A172 (cell line): ENCODE measurements at regions not wholly inside any gene's neighbourhood (a gene's known extent, or its start where the extent isn't known, plus 50 kb on each side); places are given as distances from the start of the nearest gene placed in this dataset.
A peak's percentile ranks its signal among the peaks of the same experiment; 100 is the strongest.

Experiments used
- DNase-seq: peaks from one replicate; pipeline ENCODE4 v3.0.0-alpha.2; 2015; ENCODE audit warnings: low spot score

- DNase-seq: no peak
These were observed 72.3 kb downstream of the FAM76B start for GRCh38 chr11:95717314-95717713.

- no peak for DNase-seq
These were observed 73.3 kb downstream of the FAM76B start for GRCh38 chr11:95716266-95716665.

GRCh38 chr11:95715777-95716241 lies 73.8 kb downstream of the FAM76B start:
- DNase-seq: peak; percentile 13

- no peak for DNase-seq
These were observed 74.5 kb downstream of the FAM76B start for GRCh38 chr11:95714843-95715776.

- DNase-seq: no peak
These were observed 76.2 kb downstream of the FAM76B start for GRCh38 chr11:95713428-95713827.

GRCh38 chr11:95711945-95712221 lies 77.7 kb downstream of the FAM76B start:
- no peak for DNase-seq

- no peak for DNase-seq
These were observed 78.2 kb downstream of the FAM76B start for GRCh38 chr11:95711162-95711944.

- no peak for DNase-seq
These were observed 80.9 kb downstream of the FAM76B start for GRCh38 chr11:95708681-95709080.

- no peak for DNase-seq
These were observed 82.6 kb downstream of the FAM76B start for GRCh38 chr11:95706974-95707387.

- peak; percentile 58 for DNase-seq
These were observed 84.0 kb downstream of the FAM76B start for GRCh38 chr11:95705485-95706124.

GRCh38 chr11:95704865-95705264 lies 84.7 kb downstream of the FAM76B start:
- no peak for DNase-seq

GRCh38 chr11:95703049-95703448 lies 86.5 kb downstream of the FAM76B start:
- no peak for DNase-seq

GRCh38 chr11:95702526-95702925 lies 87.1 kb downstream of the FAM76B start:
- DNase-seq: peak; percentile 63

GRCh38 chr11:95700471-95700817 lies 89.1 kb downstream of the FAM76B start:
- no peak for DNase-seq

- no peak for DNase-seq
These were observed 89.7 kb downstream of the FAM76B start for GRCh38 chr11:95699631-95700470.

- no peak for DNase-seq
These were observed 90.7 kb downstream of the FAM76B start for GRCh38 chr11:95698676-95699557.

- no peak for DNase-seq
These were observed 91.8 kb downstream of the FAM76B start for GRCh38 chr11:95697614-95698408.

GRCh38 chr11:95695181-95695580 lies 94.4 kb downstream of the FAM76B start:
- DNase-seq: no peak

- no peak for DNase-seq
These were observed 96.3 kb downstream of the FAM76B start for GRCh38 chr11:95693298-95693697.
